ENCODE measurements at regions not wholly inside any gene's neighbourhood (a gene's known extent, or its start where the extent isn't known, plus 50 kb on each side); places are given as distances from the start of the nearest gene placed in this dataset.
"Not testable (repeated sequence)": the region's sequence is repeated elsewhere in the genome, so short reads cannot be mapped to it uniquely, and the experiment has no call there.

- no peak for DNase-seq
- no peaks in the 10 kb centered on the region for H3K27me3 ChIP-seq (replicated peaks; ENCODE audit: insufficient read depth)
- no peak overlapping the region for H3K27ac ChIP-seq
- no peak overlapping the region for H3K4me2 ChIP-seq (ENCODE audit: unreplicated experiment)
- no peaks in the 10 kb centered on the region for H3K79me2 ChIP-seq (ENCODE audit: insufficient read depth)
- H3F3A ChIP-seq (ENCODE audit: insufficient read depth): no peaks in the 10 kb centered on the region
- no peaks in the 10 kb centered on the region for H3K36me3 ChIP-seq (ENCODE audit: low read depth)
- H3K9me2 ChIP-seq (ENCODE audit: insufficient read depth): no peaks in the 10 kb centered on the region
- no peaks in the 10 kb centered on the region for H3K9me3 ChIP-seq (ENCODE audit: low read depth)
- H2AFZ ChIP-seq: no peak overlapping the region
- in situ Hi-C loops (cut with MboI): no loop called here
- no peak overlapping the region for H3K9ac ChIP-seq
- no peak for TF ChIP-seq EZH2phosphoT487 (IDR thresholded peaks at IDR 0.05; ENCODE audit: insufficient read depth, low read depth)
- no peak for TF ChIP-seq EZH2 (IDR thresholded peaks at IDR 0.05; ENCODE audit: insufficient read depth, poor library complexity, severe bottlenecking)
- no peaks in the 10 kb centered on the region for H4K20me1 ChIP-seq (ENCODE audit: insufficient read depth)
- H3K4me3 ChIP-seq: no peak overlapping the region
- H3K4me1 ChIP-seq (ENCODE audit: insufficient read depth): no peaks in the 10 kb centered on the region
Observed at GRCh38 chr10:109556399-109556798, 366.9 kb downstream of the XPNPEP1 start.

- H3K9me3 ChIP-seq (ENCODE audit: low read depth); H2AFZ ChIP-seq; H3K4me2 ChIP-seq (ENCODE audit: unreplicated experiment); H3K4me3 ChIP-seq; H4K20me1 ChIP-seq (ENCODE audit: insufficient read depth); H3K27ac ChIP-seq; H3K36me3 ChIP-seq (ENCODE audit: low read depth); in situ Hi-C loops (cut with MboI); DNase-seq; H3K9ac ChIP-seq; H3K4me1 ChIP-seq (ENCODE audit: insufficient read depth); H3K79me2 ChIP-seq (ENCODE audit: insufficient read depth); H3K27me3 ChIP-seq (replicated peaks; ENCODE audit: insufficient read depth); H3F3A ChIP-seq (ENCODE audit: insufficient read depth); H3K9me2 ChIP-seq (ENCODE audit: insufficient read depth): not testable (repeated sequence)
- 19 to 29% methylated on average over 8 of the region's 8 CpGs for WGBS, 2 experiments (ENCODE audit: low coverage in 1 of 2, low lambda C conversion rate in 2 of 2, missing lambda C conversion rate in 2 of 2)
Observed at GRCh38 chr10:109542050-109542603, 381.2 kb downstream of the XPNPEP1 start.

- no peaks in the 10 kb centered on the region for H3K4me1 ChIP-seq (ENCODE audit: insufficient read depth)
- no peak for DNase-seq
- H3K4me3 ChIP-seq: no peak overlapping the region
- peaks cover 2% of the 10 kb centered on the region for H3K9me3 ChIP-seq (ENCODE audit: low read depth)
- no peaks in the 10 kb centered on the region for H4K20me1 ChIP-seq (ENCODE audit: insufficient read depth)
- H3K9ac ChIP-seq: no peak overlapping the region
- no peaks in the 10 kb centered on the region for H3K9me2 ChIP-seq (ENCODE audit: insufficient read depth)
- no peaks in the 10 kb centered on the region for H3K79me2 ChIP-seq (ENCODE audit: insufficient read depth)
- in situ Hi-C loops (cut with MboI): no loop called here
- 2% methylated on average over 3 of the region's 3 CpGs for WGBS, 2 experiments (ENCODE audit: low coverage in 1 of 2, low lambda C conversion rate in 2 of 2, missing lambda C conversion rate in 2 of 2)
- no peak overlapping the region for H3K27ac ChIP-seq
- TF ChIP-seq EZH2 (IDR thresholded peaks at IDR 0.05; ENCODE audit: insufficient read depth, poor library complexity, severe bottlenecking) (no peak), EZH2phosphoT487 (IDR thresholded peaks at IDR 0.05; ENCODE audit: insufficient read depth, low read depth) (no peak)
- no peaks in the 10 kb centered on the region for H3K36me3 ChIP-seq (ENCODE audit: low read depth)
- H3K4me2 ChIP-seq (ENCODE audit: unreplicated experiment): no peak overlapping the region
- no peaks in the 10 kb centered on the region for H3K27me3 ChIP-seq (replicated peaks; ENCODE audit: insufficient read depth)
- H2AFZ ChIP-seq: no peak overlapping the region
- no peaks in the 10 kb centered on the region for H3F3A ChIP-seq (ENCODE audit: insufficient read depth)
Observed at GRCh38 chr10:109534193-109534592, 389.1 kb downstream of the XPNPEP1 start.

GRCh38 chr10:109529258-109529657, 394.1 kb downstream of the XPNPEP1 start:
- no peak overlapping the region for H2AFZ ChIP-seq
- no peak for DNase-seq
- no peaks in the 10 kb centered on the region for H3K9me2 ChIP-seq (ENCODE audit: insufficient read depth)
- no peaks in the 10 kb centered on the region for H3F3A ChIP-seq (ENCODE audit: insufficient read depth)
- no peaks in the 10 kb centered on the region for H3K4me1 ChIP-seq (ENCODE audit: insufficient read depth)
- H3K4me2 ChIP-seq (ENCODE audit: unreplicated experiment): no peak overlapping the region
- no peak overlapping the region for H3K27ac ChIP-seq
- no peak for TF ChIP-seq EZH2 (IDR thresholded peaks at IDR 0.05; ENCODE audit: insufficient read depth, poor library complexity, severe bottlenecking)
- TF ChIP-seq EZH2phosphoT487 (IDR thresholded peaks at IDR 0.05; ENCODE audit: insufficient read depth, low read depth): no peak
- no peak overlapping the region for H3K9ac ChIP-seq
- H3K36me3 ChIP-seq (ENCODE audit: low read depth): no peaks in the 10 kb centered on the region
- peaks cover 2% of the 10 kb centered on the region for H3K9me3 ChIP-seq (ENCODE audit: low read depth)
- H3K79me2 ChIP-seq (ENCODE audit: insufficient read depth): no peaks in the 10 kb centered on the region
- no peaks in the 10 kb centered on the region for H4K20me1 ChIP-seq (ENCODE audit: insufficient read depth)
- no peaks in the 10 kb centered on the region for H3K27me3 ChIP-seq (replicated peaks; ENCODE audit: insufficient read depth)
- no peak overlapping the region for H3K4me3 ChIP-seq
- in situ Hi-C loops (cut with MboI): no loop called here

- Histone ChIP-seq H3K4me2 (ENCODE audit: unreplicated experiment) (no peak overlapping the region), H3K27ac (no peak overlapping the region), H3K9me2 (ENCODE audit: insufficient read depth) (no peaks in the 10 kb centered on the region), H3F3A (ENCODE audit: insufficient read depth) (no peaks in the 10 kb centered on the region), H3K79me2 (ENCODE audit: insufficient read depth) (no peaks in the 10 kb centered on the region), H3K27me3 (replicated peaks; ENCODE audit: insufficient read depth) (no peaks in the 10 kb centered on the region), H3K4me1 (ENCODE audit: insufficient read depth) (no peaks in the 10 kb centered on the region), H3K9ac (no peak overlapping the region), H3K9me3 (ENCODE audit: low read depth) (no peaks in the 10 kb centered on the region), H4K20me1 (ENCODE audit: insufficient read depth) (no peaks in the 10 kb centered on the region), H3K4me3 (no peak overlapping the region), H3K36me3 (ENCODE audit: low read depth) (no peaks in the 10 kb centered on the region), H2AFZ (no peak overlapping the region)
- 4% methylated on average over 4 of the region's 4 CpGs for WGBS, 2 experiments (ENCODE audit: low coverage in 1 of 2, low lambda C conversion rate in 2 of 2, missing lambda C conversion rate in 2 of 2)
- in situ Hi-C loops (cut with MboI): no loop called here
- DNase-seq: no peak
- TF ChIP-seq EZH2phosphoT487 (IDR thresholded peaks at IDR 0.05; ENCODE audit: insufficient read depth, low read depth): no peak
- no peak for TF ChIP-seq EZH2 (IDR thresholded peaks at IDR 0.05; ENCODE audit: insufficient read depth, poor library complexity, severe bottlenecking)
Observed at GRCh38 chr10:109517748-109518147, 405.6 kb downstream of the XPNPEP1 start.

All from GM23248 (cell line).